HepG2 (cell line): ENCODE measurements at regions not wholly inside any gene's neighbourhood (a gene's known extent, or its start where the extent isn't known, plus 50 kb on each side); places are given as distances from the start of the nearest gene placed in this dataset.

Source experiments
- ATAC-seq: fragments of 200-7000 bp; cut with Tn5 transposase; 3 replicates; pipeline ENCODE4 v1.9.1; 2020; ENCODE audit warnings: mild to moderate bottlenecking, moderate library complexity
- BruUV-seq: library from RNA; stranded (reverse); fragments of 400-500 nt; replicated peaks from 2 replicates; lab custom pipeline; 2021; lab: Mats Ljungman, UMichigan
- CTCF ChIA-PET: fragments of 300-600 bp; formaldehyde crosslinking; extraction: SDS; loops from one replicate; lab custom pipeline; 2021; ENCODE audit warnings: low total read pairs, inconsistent platforms, low intra/inter-chr PET ratio; lab: Yijun Ruan, JAX
- POLR2A ChIA-PET: fragments of 350-600 bp; sonication (Branson Sonifier 250); formaldehyde crosslinking; loops from one replicate; lab custom pipeline; 2020; ENCODE audit warnings: antibody characterized with exemption, inconsistent platforms; lab: Yijun Ruan, JAX
- DNase-seq: peaks from one replicate; pipeline ENCODE4 v3.0.0-alpha.2; 2015; ENCODE audit warnings: low spot score
- FAIRE-seq: peaks from 3 replicates; lab custom pipeline; 2011; peaks lifted over from hg19 to GRCh38; lab: Jason Lieb, UNC
- H2AFZ ChIP-seq: one replicate; pipeline ENCODE4 v1.6.1; 2011; ENCODE audit warnings: low read length, inconsistent platforms
- H3K27ac ChIP-seq: fragments of 300-600 bp; 3 replicates; pipeline ENCODE4 v1.8.0; 2011; ENCODE audit warnings: mixed run types, mild to moderate bottlenecking, mixed read lengths, low read length, inconsistent platforms; ENCODE audit not compliant: insufficient read depth; ENCODE audit errors: extremely low read length
- H3K27me3 ChIP-seq, 2 experiments: fragments of 200-600 bp in 1 of 2; 2 replicates in 1 of 2; 3 replicates in 1 of 2; pipeline versions ENCODE4 v1.6.0 to v1.8.0; 2011; ENCODE audit warnings: low read length in 2 of 2, mild to moderate bottlenecking in 2 of 2, moderate library complexity in 2 of 2, inconsistent platforms in 1 of 2; ENCODE audit not compliant: insufficient read depth in 2 of 2, control insufficient read depth in 1 of 2
- H3K36me3 ChIP-seq, 2 experiments: fragments of 200-600 bp in 1 of 2; replicated peaks in 1 of 2; 2 replicates in 1 of 2; 3 replicates in 1 of 2; pipeline versions ENCODE4 v1.5.1 to v1.8.0; 2011; ENCODE audit warnings: low read length in 2 of 2, inconsistent platforms in 1 of 2; ENCODE audit not compliant: insufficient read depth in 2 of 2, control insufficient read depth in 1 of 2
- H3K4me1 ChIP-seq: 2 replicates; pipeline ENCODE4 v1.5.1; 2012; ENCODE audit warnings: low read length, inconsistent platforms; ENCODE audit not compliant: insufficient read depth
- H3K4me2 ChIP-seq: 2 replicates; pipeline ENCODE4 v1.6.0; 2011; ENCODE audit warnings: low read depth, low read length, inconsistent platforms
- H3K4me3 ChIP-seq, 3 experiments: fragments of 200-600 bp in 1 of 3; sonication (generic), shearing (Covaris generic) in 1 of 3; replicated peaks in 1 of 3; 2 replicates each; pipeline ENCODE4 v1.5.1; 2011 to 2016; ENCODE audit warnings: low read length in 3 of 3, inconsistent platforms in 2 of 3, low read depth in 2 of 3, mild to moderate bottlenecking in 2 of 3, control low read depth in 1 of 3, mixed read lengths in 1 of 3; ENCODE audit not compliant: insufficient read depth in 1 of 3
- H3K79me2 ChIP-seq: one replicate; pipeline ENCODE4 v1.6.1; 2011; ENCODE audit warnings: low read length, inconsistent platforms; ENCODE audit not compliant: insufficient read depth
- H3K9ac ChIP-seq: 2 replicates; pipeline ENCODE4 v1.6.0; 2011; ENCODE audit warnings: mild to moderate bottlenecking, low read depth, low read length, inconsistent platforms; ENCODE audit not compliant: insufficient read depth
- H3K9me3 ChIP-seq: 2 replicates; pipeline ENCODE4 v1.5.1; 2012; ENCODE audit warnings: mild to moderate bottlenecking, low read length
- H4K20me1 ChIP-seq: 2 replicates; pipeline ENCODE4 v1.6.0; 2011; ENCODE audit warnings: inconsistent platforms, mild to moderate bottlenecking, low read length, moderate library complexity; ENCODE audit not compliant: insufficient read depth
- ARHGAP35 ChIP-seq: sonication (generic); formaldehyde crosslinking; IDR thresholded peaks from 2 replicates; pipeline ENCODE4 v1.9.0; 2022; ENCODE audit warnings: mild to moderate bottlenecking, inconsistent platforms, moderate library complexity, missing genetic modification reagents, borderline replicate concordance
- CTCF ChIP-seq: sonication (generic); formaldehyde crosslinking; IDR thresholded peaks from 2 replicates; pipeline ENCODE4 v1.5.0; 2020; ENCODE audit warnings: mild to moderate bottlenecking, missing genetic modification reagents, moderate library complexity
- ELF3 ChIP-seq: IDR thresholded peaks from 2 replicates; pipeline ENCODE4 v1.6.1; 2016; ENCODE audit warnings: missing genetic modification reagents, missing compliant biosample characterization
- FOSL2 ChIP-seq: sonication (generic); formaldehyde crosslinking; IDR thresholded peaks from 2 replicates; pipeline ENCODE4 v1.4.0; 2020; ENCODE audit warnings: missing genetic modification reagents
- MYPOP ChIP-seq: sonication (generic); formaldehyde crosslinking; IDR thresholded peaks from 2 replicates; pipeline ENCODE4 v1.8.1; 2023; ENCODE audit warnings: mild to moderate bottlenecking, moderate library complexity, missing genetic modification reagents
- NFAT5 ChIP-seq: sonication (generic); formaldehyde crosslinking; IDR thresholded peaks from 2 replicates; pipeline ENCODE4 v1.4.0; 2020; ENCODE audit warnings: missing genetic modification reagents
- PBX2 ChIP-seq: IDR thresholded peaks from 2 replicates; pipeline ENCODE4 v1.6.1; 2016; ENCODE audit warnings: control low read depth
- POLR2A ChIP-seq, 2 experiments: IDR thresholded peaks; 2 replicates each; pipeline ENCODE4 v1.6.1; 2011; ENCODE audit warnings: low read depth in 2 of 2, low read length in 2 of 2, mild to moderate bottlenecking in 1 of 2, moderate library complexity in 1 of 2; ENCODE audit not compliant: insufficient read depth in 1 of 2
- SIX1 ChIP-seq: sonication (generic); formaldehyde crosslinking; IDR thresholded peaks from 2 replicates; pipeline ENCODE4 v1.4.0; 2020; ENCODE audit warnings: missing genetic modification reagents, borderline replicate concordance
- TGIF2 ChIP-seq: IDR thresholded peaks from 2 replicates; pipeline ENCODE4 v1.6.1; 2016; ENCODE audit warnings: control low read depth, missing compliant biosample characterization
- ZBTB7A ChIP-seq: sonication (generic); formaldehyde crosslinking; IDR thresholded peaks from 2 replicates; pipeline ENCODE4 v1.8.0; 2022; ENCODE audit warnings: mild to moderate bottlenecking, missing genetic modification reagents
- ZBTB8A ChIP-seq: sonication (generic); formaldehyde crosslinking; IDR thresholded peaks from 2 replicates; pipeline ENCODE4 v1.4.0; 2020; ENCODE audit warnings: mild to moderate bottlenecking, low read depth, missing genetic modification reagents, borderline replicate concordance
- ZNF280B ChIP-seq: sonication (generic); formaldehyde crosslinking; IDR thresholded peaks from 2 replicates; pipeline ENCODE4 v1.5.0; 2020; ENCODE audit warnings: missing genetic modification reagents, mild to moderate bottlenecking, borderline replicate concordance
- ZNF598 ChIP-seq: sonication (generic); formaldehyde crosslinking; IDR thresholded peaks from 2 replicates; pipeline ENCODE4 v1.5.1; 2020; ENCODE audit warnings: mild to moderate bottlenecking, missing genetic modification reagents, borderline replicate concordance
- WGBS: methylation state at CpG from one replicate; pipeline ENCODE4 v1.1.6; 2017; ENCODE audit warnings: low lambda C conversion rate; 5-methylcytosine and 5-hydroxymethylcytosine counted together
- in situ Hi-C: cut with HindIII; loops from 2 replicates; pipeline ENCODE4 v1.10.0; 2017; ENCODE audit warnings: low pct_unique_long_range_greater_than_20kb; ENCODE audit not compliant: extremely low pct_ligation_motif_present
- intact Hi-C: fragments of 100-400 bp; cut with micrococcal nuclease; formaldehyde crosslinking; loops from one replicate; pipeline ENCODE4 v1.10.0; 2022; ENCODE audit not compliant: unreplicated experiment

- Histone ChIP-seq H3K4me2 (no peak overlapping the region), H4K20me1 (no peaks in the 10 kb centered on the region)
- no peak for TF ChIP-seq POLR2A (IDR thresholded peaks at IDR 0.05; ENCODE audit: insufficient read depth in 1 of 2, low read depth in 2 of 2, low read length in 2 of 2)
- no peak for TF ChIP-seq ZBTB8A
- TF ChIP-seq ZNF280B (CRISPR knock-in tag): no peak
- no peak for TF ChIP-seq ZNF598 (CRISPR knock-in tag)
- no peak for TF ChIP-seq PBX2
- no peak for TF ChIP-seq ELF3
- TF ChIP-seq MYPOP (CRISPR knock-in tag): no peak
- no peak for TF ChIP-seq NFAT5 (CRISPR knock-in tag)
- no peak for TF ChIP-seq FOSL2 (CRISPR knock-in tag)
- no peak for TF ChIP-seq SIX1 (CRISPR knock-in tag)
- no peak for TF ChIP-seq TGIF2 (CRISPR knock-in tag)
- no peak for TF ChIP-seq ARHGAP35 (CRISPR knock-in tag)
- no peak for TF ChIP-seq ZBTB7A (CRISPR knock-in tag)
- TF ChIP-seq CTCF (CRISPR knock-in tag): no peak
These were observed 454.6 kb downstream of the MEIS1 start for GRCh38 chr2:66889632-66889882.

More at GRCh38 chr2:66889632-66889882, 454.6 kb downstream of the MEIS1 start:
- H3K27me3 ChIP-seq: no peaks in the 10 kb centered on the region
- BruUV-seq: no TSS peak
- CTCF ChIA-PET: no interaction called here
- H3K36me3 ChIP-seq: no peaks in the 10 kb centered on the region
- no peak overlapping the region for H2AFZ ChIP-seq
- POLR2A ChIA-PET: no interaction called here
- DNase-seq (no peak), FAIRE-seq (no peak), ATAC-seq (no peak)
- no peak overlapping the region for H3K27ac ChIP-seq
- H3K79me2 ChIP-seq: no peaks in the 10 kb centered on the region
- H3K9me3 ChIP-seq: peaks cover 10% of the 10 kb centered on the region
- H3K4me1 ChIP-seq: no peaks in the 10 kb centered on the region
- H3K9ac ChIP-seq: no peak overlapping the region
- intact Hi-C loops: no loop called here
- WGBS: 5% methylated on average over 2 of the region's 2 CpGs
- no peak overlapping the region for H3K4me3 ChIP-seq
- in situ Hi-C loops: no loop called here
